ENCODE measurements at regions not wholly inside any gene's neighbourhood (a gene's known extent, or its start where the extent isn't known, plus 50 kb on each side); places are given as distances from the start of the nearest gene placed in this dataset.

GRCh38 chr18:76689646-76690264, 132.6 kb upstream of the ZNF236 start:
- Mint-ChIP-seq H3K9me3 (no peaks in the 10 kb centered on the region), H3K4me3 (no peak overlapping the region), H3K36me3 (no peaks in the 10 kb centered on the region), H3K27me3 (peaks cover 27 to 57% of the 10 kb centered on the region in 2 donors), H3K4me1 (peaks cover 8 to 13% (median 11%) of the 10 kb centered on the region in 3 donors), H3K27ac (no peak overlapping the region)
- CTCF ChIA-PET, result interaction anchor here in 1 of 2 donors (0.6 kb wide), 1 partner anchor 137 kb away, joined by 3 read pairs; no protein-coding TSS in a partner anchor
- WGBS (ENCODE audit: insufficient coverage), result 56% methylated on average over 2 of the region's 7 CpGs
- Histone ChIP-seq H3K4me3 (ENCODE audit: control insufficient read depth in 1 of 2, extremely low read depth in 1 of 2, low read length in 1 of 2) (no peak overlapping the region), H3K4me1 (ENCODE audit: control insufficient read depth in 1 of 2, extremely low read depth in 1 of 2, insufficient read depth in 2 of 2, low read length in 2 of 2) (peaks cover 0 to 6% of the 10 kb centered on the region in 2 experiments), H3K9me3 (no peaks in the 10 kb centered on the region), H3K27me3 (replicated peaks in 1 of 2; ENCODE audit: control insufficient read depth in 2 of 2, extremely low read depth in 1 of 2, insufficient read depth in 2 of 2, low read length in 1 of 2) (peaks cover 0 to 32% of the 10 kb centered on the region in 2 experiments), H3K27ac (ENCODE audit: low read length) (no peak overlapping the region), H3K36me3 (ENCODE audit: control insufficient read depth in 2 of 2, extremely low read depth in 1 of 2, insufficient read depth in 1 of 2, low read length in 1 of 2) (no peaks in the 10 kb centered on the region)
- ATAC-seq (replicated peaks in 1 of 4), result no peak
- no peak for DNase-seq
- POLR2A ChIA-PET, result no interaction called here

GRCh38 chr18:76688724-76689472, 133.5 kb upstream of the ZNF236 start:
- H3K27me3 Mint-ChIP-seq, result peaks cover 27 to 52% of the 10 kb centered on the region in 2 donors
- H3K9me3 ChIP-seq, result no peaks in the 10 kb centered on the region
- no peak overlapping the region for H3K27ac ChIP-seq (ENCODE audit: low read length)
- no peak overlapping the region for H3K27ac Mint-ChIP-seq
- H3K4me1 Mint-ChIP-seq, result peaks cover 8 to 13% (median 11%) of the 10 kb centered on the region in 3 donors
- ATAC-seq (replicated peaks in 1 of 4) (no peak), DNase-seq (no peak)
- ChIA-PET POLR2A (no interaction called here), CTCF (interaction anchor here in 1 of 2 donors (0.5 to 0.6 kb wide), 2 partner anchors 11 to 136 kb away, joined by 3 read pairs; no protein-coding TSS in a partner anchor)
- peaks cover 0 to 36% of the 10 kb centered on the region in 2 experiments for H3K27me3 ChIP-seq (replicated peaks in 1 of 2; ENCODE audit: control insufficient read depth in 2 of 2, extremely low read depth in 1 of 2, insufficient read depth in 2 of 2, low read length in 1 of 2)
- WGBS (ENCODE audit: insufficient coverage), result 30% methylated on average over 8 of the region's 15 CpGs
- no peaks in the 10 kb centered on the region for H3K9me3 Mint-ChIP-seq
- no peaks in the 10 kb centered on the region for H3K36me3 Mint-ChIP-seq
- no peak overlapping the region for H3K4me3 ChIP-seq (ENCODE audit: control insufficient read depth in 1 of 2, extremely low read depth in 1 of 2, low read length in 1 of 2)
- no peak overlapping the region for H3K4me3 Mint-ChIP-seq
- peaks cover 0 to 6% of the 10 kb centered on the region in 2 experiments for H3K4me1 ChIP-seq (ENCODE audit: control insufficient read depth in 1 of 2, extremely low read depth in 1 of 2, insufficient read depth in 2 of 2, low read length in 2 of 2)
- no peaks in the 10 kb centered on the region for H3K36me3 ChIP-seq (ENCODE audit: control insufficient read depth in 2 of 2, extremely low read depth in 1 of 2, insufficient read depth in 1 of 2, low read length in 1 of 2)

- 87% methylated on average over 6 of the region's 10 CpGs for WGBS (ENCODE audit: insufficient coverage)
- Histone ChIP-seq H3K4me3 (ENCODE audit: control insufficient read depth in 1 of 2, extremely low read depth in 1 of 2, low read length in 1 of 2) (no peak overlapping the region), H3K27ac (ENCODE audit: low read length) (no peak overlapping the region), H3K4me1 (ENCODE audit: control insufficient read depth in 1 of 2, extremely low read depth in 1 of 2, insufficient read depth in 2 of 2, low read length in 2 of 2) (peaks cover 0 to 6% of the 10 kb centered on the region in 2 experiments), H3K9me3 (no peaks in the 10 kb centered on the region), H3K27me3 (replicated peaks in 1 of 2; ENCODE audit: control insufficient read depth in 2 of 2, extremely low read depth in 1 of 2, insufficient read depth in 2 of 2, low read length in 1 of 2) (peaks cover 0 to 36% of the 10 kb centered on the region in 2 experiments), H3K36me3 (ENCODE audit: control insufficient read depth in 2 of 2, extremely low read depth in 1 of 2, insufficient read depth in 1 of 2, low read length in 1 of 2) (no peaks in the 10 kb centered on the region)
- no peak overlapping the region for H3K27ac Mint-ChIP-seq
- CTCF ChIA-PET, result interaction anchor here (0.6 to 1.0 kb wide), 3 partner anchors 113 to 289 kb away, joined by 3 read pairs; no protein-coding TSS in a partner anchor
- H3K9me3 Mint-ChIP-seq, result no peaks in the 10 kb centered on the region
- no peak overlapping the region for H3K4me3 Mint-ChIP-seq
- POLR2A ChIA-PET, result no interaction called here
- no peaks in the 10 kb centered on the region for H3K36me3 Mint-ChIP-seq
- H3K4me1 Mint-ChIP-seq, result peaks cover 8 to 13% (median 11%) of the 10 kb centered on the region in 3 donors
- H3K27me3 Mint-ChIP-seq, result peaks cover 22 to 43% of the 10 kb centered on the region in 2 donors
- no peak for DNase-seq
- peak in 2 of 4 experiments; percentile 41 to 56 for ATAC-seq (replicated peaks in 1 of 4)
These were observed 134.9 kb upstream of the ZNF236 start for GRCh38 chr18:76687304-76687962.

- 17% methylated on average over 7 of the region's 11 CpGs for WGBS (ENCODE audit: insufficient coverage)
- Histone ChIP-seq H3K4me3 (ENCODE audit: control insufficient read depth in 1 of 2, extremely low read depth in 1 of 2, low read length in 1 of 2) (no peak overlapping the region), H3K36me3 (ENCODE audit: control insufficient read depth in 2 of 2, extremely low read depth in 1 of 2, insufficient read depth in 1 of 2, low read length in 1 of 2) (no peaks in the 10 kb centered on the region), H3K27me3 (replicated peaks in 1 of 2; ENCODE audit: control insufficient read depth in 2 of 2, extremely low read depth in 1 of 2, insufficient read depth in 2 of 2, low read length in 1 of 2) (peaks cover 0 to 39% of the 10 kb centered on the region in 2 experiments), H3K27ac (ENCODE audit: low read length) (peak overlapping the region; percentile 36), H3K9me3 (no peaks in the 10 kb centered on the region), H3K4me1 (ENCODE audit: control insufficient read depth in 1 of 2, extremely low read depth in 1 of 2, insufficient read depth in 2 of 2, low read length in 2 of 2) (peaks cover 0 to 6% of the 10 kb centered on the region in 2 experiments)
- peak in 3 of 4 experiments; percentile 17 to 40 (median 28) for ATAC-seq (replicated peaks in 1 of 4)
- POLR2A ChIA-PET, result no interaction called here
- no peaks in the 10 kb centered on the region for H3K36me3 Mint-ChIP-seq
- CTCF ChIA-PET, result interaction anchor here in 1 of 2 donors (0.6 to 1.0 kb wide), 2 partner anchors 134 to 288 kb away, joined by 3 read pairs; no protein-coding TSS in a partner anchor
- no peak overlapping the region for H3K4me3 Mint-ChIP-seq
- peak in 16 of 35 experiments; percentile 1 to 31 (median 11) for DNase-seq
- peaks cover 8 to 13% (median 11%) of the 10 kb centered on the region in 3 donors for H3K4me1 Mint-ChIP-seq
- no peaks in the 10 kb centered on the region for H3K9me3 Mint-ChIP-seq
- peak overlapping the region; percentile 57 to 77 for H3K27ac Mint-ChIP-seq
- peaks cover 26 to 42% of the 10 kb centered on the region in 2 donors for H3K27me3 Mint-ChIP-seq
These were observed 135.6 kb upstream of the ZNF236 start for GRCh38 chr18:76686737-76687231.

- H3K4me3 Mint-ChIP-seq, result no peak overlapping the region
- 90% methylated on average over 5 of the region's 8 CpGs for WGBS (ENCODE audit: insufficient coverage)
- H3K27ac ChIP-seq (ENCODE audit: low read length), result no peak overlapping the region
- H3K27me3 Mint-ChIP-seq, result peaks cover 26 to 35% of the 10 kb centered on the region in 2 donors
- H3K9me3 ChIP-seq, result no peaks in the 10 kb centered on the region
- no peaks in the 10 kb centered on the region for H3K36me3 Mint-ChIP-seq
- H3K27me3 ChIP-seq (replicated peaks in 1 of 2; ENCODE audit: control insufficient read depth in 2 of 2, extremely low read depth in 1 of 2, insufficient read depth in 2 of 2, low read length in 1 of 2), result peaks cover 0 to 43% of the 10 kb centered on the region in 2 experiments
- DNase-seq (no peak), ATAC-seq (replicated peaks in 1 of 4) (no peak)
- no peaks in the 10 kb centered on the region for H3K36me3 ChIP-seq (ENCODE audit: control insufficient read depth in 2 of 2, extremely low read depth in 1 of 2, insufficient read depth in 1 of 2, low read length in 1 of 2)
- peaks cover 0 to 6% of the 10 kb centered on the region in 2 experiments for H3K4me1 ChIP-seq (ENCODE audit: control insufficient read depth in 1 of 2, extremely low read depth in 1 of 2, insufficient read depth in 2 of 2, low read length in 2 of 2)
- H3K27ac Mint-ChIP-seq, result no peak overlapping the region
- CTCF ChIA-PET, result no interaction called here
- H3K9me3 Mint-ChIP-seq, result no peaks in the 10 kb centered on the region
- peaks cover 8 to 13% (median 11%) of the 10 kb centered on the region in 3 donors for H3K4me1 Mint-ChIP-seq
- H3K4me3 ChIP-seq (ENCODE audit: control insufficient read depth in 1 of 2, extremely low read depth in 1 of 2, low read length in 1 of 2), result no peak overlapping the region
- POLR2A ChIA-PET, result no interaction called here
These were observed 136.5 kb upstream of the ZNF236 start for GRCh38 chr18:76685860-76686259.

GRCh38 chr18:76685402-76685801, 137.0 kb upstream of the ZNF236 start:
- CTCF ChIA-PET, result no interaction called here

More at GRCh38 chr18:76685402-76685801, 137.0 kb upstream of the ZNF236 start:
- H3K9me3 ChIP-seq, result no peaks in the 10 kb centered on the region
- Mint-ChIP-seq H3K4me3 (no peak overlapping the region), H3K27ac (no peak overlapping the region), H3K36me3 (no peaks in the 10 kb centered on the region), H3K27me3 (peaks cover 25 to 34% of the 10 kb centered on the region in 2 donors), H3K4me1 (peaks cover 8 to 13% (median 11%) of the 10 kb centered on the region in 3 donors), H3K9me3 (no peaks in the 10 kb centered on the region)
- ATAC-seq (replicated peaks in 1 of 4) (no peak), DNase-seq (no peak)
- peaks cover 0 to 6% of the 10 kb centered on the region in 2 experiments for H3K4me1 ChIP-seq (ENCODE audit: control insufficient read depth in 1 of 2, extremely low read depth in 1 of 2, insufficient read depth in 2 of 2, low read length in 2 of 2)
- 100% methylated on average over 2 of the region's 7 CpGs for WGBS (ENCODE audit: insufficient coverage)
- peaks cover 0 to 43% of the 10 kb centered on the region in 2 experiments for H3K27me3 ChIP-seq (replicated peaks in 1 of 2; ENCODE audit: control insufficient read depth in 2 of 2, extremely low read depth in 1 of 2, insufficient read depth in 2 of 2, low read length in 1 of 2)
- POLR2A ChIA-PET, result no interaction called here
- H3K36me3 ChIP-seq (ENCODE audit: control insufficient read depth in 2 of 2, extremely low read depth in 1 of 2, insufficient read depth in 1 of 2, low read length in 1 of 2), result no peaks in the 10 kb centered on the region
- H3K4me3 ChIP-seq (ENCODE audit: control insufficient read depth in 1 of 2, extremely low read depth in 1 of 2, low read length in 1 of 2), result no peak overlapping the region
- H3K27ac ChIP-seq (ENCODE audit: low read length), result no peak overlapping the region

Data from T-cell (primary cell).